IMR-90 (cell line): ENCODE measurements at regions not wholly inside any gene's neighbourhood (a gene's known extent, or its start where the extent isn't known, plus 50 kb on each side); places are given as distances from the start of the nearest gene placed in this dataset.

ENCODE experiments used
- ATAC-seq: fragments of 200-7000 bp; cut with Tn5 transposase; 2 replicates; pipeline ENCODE4 v1.9.1; 2020; ENCODE audit warnings: low read depth, mild to moderate bottlenecking, moderate library complexity
- BruUV-seq: library from RNA; stranded (reverse); fragments of 400-500 nt; replicated peaks from 2 replicates; lab custom pipeline; 2021; lab: Mats Ljungman, UMichigan
- CTCF ChIA-PET: fragments of 300-600 bp; formaldehyde crosslinking; extraction: SDS; loops from one replicate; lab custom pipeline; 2021; ENCODE audit warnings: antibody characterized with exemption; lab: Yijun Ruan, JAX
- POLR2A ChIA-PET: fragments of 300-600 bp; sonication (Branson Sonifier 250); formaldehyde crosslinking; loops from one replicate; lab custom pipeline; 2022; ENCODE audit warnings: antibody characterized with exemption; ENCODE audit not compliant: unreplicated experiment; lab: Charles Lee
- DNase-seq: peaks from one replicate; pipeline ENCODE4 v3.0.0; 2013
- H2AFZ ChIP-seq: replicated peaks from 2 replicates; pipeline ENCODE3; 2013; ENCODE audit warnings: low read length, mild to moderate bottlenecking; ENCODE audit not compliant: poor library complexity
- H2AK5ac ChIP-seq: 2 replicates; pipeline ENCODE4 v1.6.1; 2013; ENCODE audit warnings: low read depth, low read length, inconsistent platforms
- H2AK9ac ChIP-seq: replicated peaks from 2 replicates; pipeline ENCODE3; 2013; ENCODE audit warnings: mild to moderate bottlenecking, low read depth, low read length, moderate library complexity; ENCODE audit not compliant: poor library complexity
- H2BK120ac ChIP-seq: 2 replicates; pipeline ENCODE4 v1.6.1; 2013; ENCODE audit warnings: low read depth, low read length, inconsistent platforms
- H2BK15ac ChIP-seq: 3 replicates; pipeline ENCODE4 v1.6.1; 2013; ENCODE audit warnings: low read depth, low read length, inconsistent platforms
- H2BK20ac ChIP-seq: 2 replicates; pipeline ENCODE4 v1.6.1; 2013; ENCODE audit warnings: low read depth, mild to moderate bottlenecking, inconsistent platforms, low read length, moderate library complexity
- H2BK5ac ChIP-seq: 2 replicates; pipeline ENCODE4 v1.6.1; 2013; ENCODE audit warnings: mild to moderate bottlenecking, low read depth, low read length, inconsistent platforms; ENCODE audit not compliant: poor library complexity, severe bottlenecking
- H3K14ac ChIP-seq: replicated peaks from 2 replicates; pipeline ENCODE4 v1.6.1; 2013; ENCODE audit warnings: low read depth, low read length, inconsistent platforms
- H3K18ac ChIP-seq: 2 replicates; pipeline ENCODE4 v1.6.1; 2013; ENCODE audit warnings: low read depth, low read length, control low read depth
- H3K23ac ChIP-seq: 2 replicates; pipeline ENCODE4 v1.6.1; 2013; ENCODE audit warnings: low read depth, low read length, inconsistent platforms
- H3K27ac ChIP-seq: 2 replicates; pipeline ENCODE4 v1.5.1; 2013; ENCODE audit warnings: mild to moderate bottlenecking, control low read depth, low read length; ENCODE audit not compliant: insufficient read depth
- H3K27me3 ChIP-seq: 2 replicates; pipeline ENCODE4 v1.6.1; 2013; ENCODE audit warnings: low read length; ENCODE audit not compliant: control insufficient read depth, insufficient read depth
- H3K36me3 ChIP-seq: 2 replicates; pipeline ENCODE4 v1.6.1; 2013; ENCODE audit warnings: low read length, mixed read lengths; ENCODE audit not compliant: control insufficient read depth, insufficient read depth
- H3K4ac ChIP-seq: 2 replicates; pipeline ENCODE4 v1.6.1; 2013; ENCODE audit warnings: low read depth, low read length, inconsistent platforms
- H3K4me1 ChIP-seq: 2 replicates; pipeline ENCODE4 v1.6.1; 2013; ENCODE audit warnings: low read length, mixed read lengths; ENCODE audit not compliant: control insufficient read depth, insufficient read depth
- H3K4me2 ChIP-seq: 2 replicates; pipeline ENCODE4 v1.6.1; 2013; ENCODE audit warnings: low read depth, mild to moderate bottlenecking, control low read depth, low read length, moderate library complexity
- H3K4me3 ChIP-seq: 2 replicates; pipeline ENCODE4 v1.5.1; 2013; ENCODE audit warnings: low read depth, mild to moderate bottlenecking, control low read depth, low read length, moderate library complexity; ENCODE audit not compliant: insufficient read depth
- H3K56ac ChIP-seq: 2 replicates; pipeline ENCODE4 v1.6.1; 2013; ENCODE audit warnings: low read length, inconsistent platforms; ENCODE audit not compliant: insufficient read depth; ENCODE audit errors: extremely low read depth
- H3K79me1 ChIP-seq, 2 experiments: 2 replicates each; pipeline ENCODE4 v1.6.1; 2013; ENCODE audit warnings: low read length in 2 of 2, inconsistent platforms in 1 of 2, low read depth in 1 of 2
- H3K9ac ChIP-seq: 2 replicates; pipeline ENCODE4 v1.6.1; 2013; ENCODE audit warnings: low read depth, low read length, control low read depth
- H3K9me1 ChIP-seq: 2 replicates; pipeline ENCODE4 v1.6.1; 2013; ENCODE audit warnings: low read length, inconsistent platforms; ENCODE audit not compliant: insufficient read depth
- H3K9me3 ChIP-seq: 2 replicates; pipeline ENCODE4 v1.6.1; 2013; ENCODE audit warnings: low read length; ENCODE audit not compliant: control insufficient read depth, insufficient read depth
- H4K20me1 ChIP-seq: 2 replicates; pipeline ENCODE4 v1.6.1; 2013; ENCODE audit warnings: low read length, inconsistent platforms; ENCODE audit not compliant: insufficient read depth
- H4K5ac ChIP-seq: 2 replicates; pipeline ENCODE4 v1.6.1; 2013; ENCODE audit warnings: mild to moderate bottlenecking, low read depth, low read length, control low read depth
- H4K8ac ChIP-seq, 2 experiments: 2 replicates each; pipeline ENCODE4 v1.6.1; 2013; ENCODE audit warnings: low read depth in 2 of 2, low read length in 2 of 2, control low read depth in 1 of 2, inconsistent platforms in 1 of 2
- H4K91ac ChIP-seq: 2 replicates; pipeline ENCODE4 v1.6.1; 2013; ENCODE audit warnings: low read depth, low read length, inconsistent platforms; ENCODE audit not compliant: insufficient read depth
- BHLHE40 ChIP-seq: fragments of 150-350 bp; IDR thresholded peaks from 2 replicates; pipeline ENCODE4 v1.6.1; 2016; ENCODE audit warnings: mild to moderate bottlenecking, low read depth, low read length
- CEBPB ChIP-seq: IDR thresholded peaks from 2 replicates; pipeline ENCODE4 v1.6.1; 2012; ENCODE audit warnings: low read depth, low read length, improper control_type of control experiment
- CHD1 ChIP-seq: IDR thresholded peaks from 2 replicates; pipeline ENCODE4 v1.6.1; 2012; ENCODE audit warnings: low read depth, low read length, improper control_type of control experiment
- FOS ChIP-seq: fragments of 150-350 bp; IDR thresholded peaks from 2 replicates; pipeline ENCODE4 v1.6.1; 2016; ENCODE audit warnings: low read depth, low read length
- MAZ ChIP-seq: IDR thresholded peaks from 2 replicates; pipeline ENCODE4 v1.6.1; 2012; ENCODE audit warnings: low read depth, mild to moderate bottlenecking, low read length, improper control_type of control experiment, moderate library complexity, borderline replicate concordance
- MXI1 ChIP-seq: IDR thresholded peaks from 2 replicates; pipeline ENCODE4 v1.6.1; 2012; ENCODE audit warnings: low read depth, mild to moderate bottlenecking, low read length, moderate library complexity, borderline replicate concordance
- NFE2L2 ChIP-seq: fragments of 150-350 bp; IDR thresholded peaks from 2 replicates; pipeline ENCODE4 v1.6.1; 2016; ENCODE audit warnings: low read depth, mild to moderate bottlenecking, low read length
- POLR2A ChIP-seq: IDR thresholded peaks from 2 replicates; pipeline ENCODE4 v1.6.1; 2012; ENCODE audit warnings: mild to moderate bottlenecking, low read depth, low read length
- RAD21 ChIP-seq: IDR thresholded peaks from 2 replicates; pipeline ENCODE4 v1.6.1; 2012; ENCODE audit warnings: low read length, improper control_type of control experiment
- RCOR1 ChIP-seq: IDR thresholded peaks from 2 replicates; pipeline ENCODE4 v1.6.1; 2012; ENCODE audit warnings: mild to moderate bottlenecking, low read length, improper control_type of control experiment; ENCODE audit not compliant: insufficient replicate concordance
- RFX5 ChIP-seq: IDR thresholded peaks from 2 replicates; pipeline ENCODE4 v1.8.0; 2012; ENCODE audit warnings: low read depth, mild to moderate bottlenecking, low read length, moderate library complexity
- SMC3 ChIP-seq: fragments of 150-350 bp; IDR thresholded peaks from 2 replicates; pipeline ENCODE4 v1.6.1; 2016; ENCODE audit warnings: low read depth, mild to moderate bottlenecking, antibody characterized with exemption, low read length, moderate library complexity
- USF2 ChIP-seq: fragments of 150-350 bp; IDR thresholded peaks from 2 replicates; pipeline ENCODE4 v1.6.1; 2017; ENCODE audit warnings: mild to moderate bottlenecking, antibody characterized with exemption, low read length, low read depth
- WGBS, 2 experiments: methylation state at CpG; one replicate each; pipeline versions ENCODE4 v1.1.5 to v1.1.7; 2013; ENCODE audit warnings: missing lambda C conversion rate in 2 of 2; ENCODE audit not compliant: insufficient read length in 1 of 2; ENCODE audit errors: extremely low coverage in 2 of 2; 5-methylcytosine and 5-hydroxymethylcytosine counted together
- dilution Hi-C: fragments of 300-500 bp; cut with HindIII; formaldehyde crosslinking; loops from one replicate; pipeline ENCODE4 v1.14.3; 2018; ENCODE audit warnings: low sequenced_read_pairs; ENCODE audit not compliant: unreplicated experiment
- in situ Hi-C: fragments of 300-500 bp; cut with MboI; formaldehyde crosslinking; loops from 3 replicates; pipeline ENCODE4 v1.14.3; 2019; ENCODE audit warnings: low sequenced_read_pairs, inconsistent platforms, mixed read lengths
- intact Hi-C: fragments of 100-400 bp; cut with micrococcal nuclease; formaldehyde crosslinking; loops from 2 replicates; pipeline ENCODE4 v1.10.0; 2022

- no peak overlapping the region for H2BK15ac ChIP-seq
- dilution Hi-C loops, result no loop called here
- no peak overlapping the region for H4K91ac ChIP-seq
- H3K27me3 ChIP-seq, result no peaks in the 10 kb centered on the region
- TF ChIP-seq SMC3 (no peak), RAD21 (no peak), POLR2A (no peak), RCOR1 (no peak), NFE2L2 (no peak), USF2 (no peak), CEBPB (no peak), FOS (no peak), MAZ (no peak), MXI1 (no peak), BHLHE40 (no peak), CHD1 (no peak), RFX5 (no peak)
- no peak overlapping the region for H2BK5ac ChIP-seq
- H4K8ac ChIP-seq, result no peak overlapping the region
- 65% methylated on average over 4 of the region's 11 CpGs; no CpG with 5 or more reads in 1 of the 2 experiments for WGBS, 2 experiments
- no peak overlapping the region for H3K4me2 ChIP-seq
- CTCF ChIA-PET, result no interaction called here
- POLR2A ChIA-PET, result no interaction called here
- H2BK20ac ChIP-seq, result no peak overlapping the region
- no peaks in the 10 kb centered on the region for H3K36me3 ChIP-seq
- no peak overlapping the region for H3K56ac ChIP-seq
- H3K9me1 ChIP-seq, result no peaks in the 10 kb centered on the region
- no peak for ATAC-seq
- intact Hi-C loops, result no loop called here
- no peak overlapping the region for H3K14ac ChIP-seq
- H3K9ac ChIP-seq, result no peak overlapping the region
- H4K5ac ChIP-seq, result no peak overlapping the region
- H2BK120ac ChIP-seq, result no peak overlapping the region
- no peak overlapping the region for H3K4ac ChIP-seq
- BruUV-seq, result no TSS peak
- no peak overlapping the region for H2AK9ac ChIP-seq
- in situ Hi-C loops, result no loop called here
- H3K4me3 ChIP-seq, result no peak overlapping the region
- H3K23ac ChIP-seq, result no peak overlapping the region
- H2AFZ ChIP-seq, result no peak overlapping the region
- no peak overlapping the region for H3K18ac ChIP-seq
- H4K20me1 ChIP-seq, result no peaks in the 10 kb centered on the region
- no peaks in the 10 kb centered on the region for H3K79me1 ChIP-seq
- no peak overlapping the region for H3K27ac ChIP-seq
- H3K4me1 ChIP-seq, result no peaks in the 10 kb centered on the region
- DNase-seq, result no peak
- H3K9me3 ChIP-seq, result no peaks in the 10 kb centered on the region
- no peak overlapping the region for H2AK5ac ChIP-seq
Measured at GRCh38 chr6:20266851-20267608, 54.8 kb upstream of the MBOAT1 start.
